ENCODE measurements at regions not wholly inside any gene's neighbourhood (a gene's known extent, or its start where the extent isn't known, plus 50 kb on each side); places are given as distances from the start of the nearest gene placed in this dataset.
A peak's percentile ranks its signal among the peaks of the same experiment; 100 is the strongest.

DNA sequence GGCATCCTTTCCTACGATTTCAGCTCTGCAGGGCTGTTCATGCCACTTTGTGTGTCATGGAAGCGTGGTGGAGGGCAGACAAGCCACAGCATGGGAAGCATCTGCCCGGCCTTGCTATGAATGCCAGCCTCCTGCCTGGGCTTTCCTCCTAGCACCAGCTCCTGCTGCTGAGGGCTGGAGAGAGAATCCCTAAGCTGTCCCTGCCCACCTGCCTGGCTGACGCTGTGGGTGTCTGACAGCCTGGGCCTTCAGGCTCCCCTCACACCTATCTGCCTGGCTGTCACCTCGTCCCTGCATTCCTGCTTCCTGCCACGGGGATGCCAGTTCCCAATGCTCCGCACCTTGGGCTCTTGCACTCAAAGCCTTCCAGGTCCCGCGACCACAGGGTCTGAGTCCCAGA, 606.5 kb upstream of the MGMT start:
- no peaks in the 10 kb centered on the region for H3K79me1 ChIP-seq (ENCODE audit: low read depth, low read length)
- H4K8ac ChIP-seq (ENCODE audit: low read depth, low read length), result no peak overlapping the region
- H2BK120ac ChIP-seq (ENCODE audit: low read depth, low read length), result no peak overlapping the region
- peaks cover 0 to 2% of the 10 kb centered on the region in 2 donors for H3K4me1 ChIP-seq (ENCODE audit: control insufficient read depth in 2 of 2, insufficient read depth in 1 of 2, low read depth in 1 of 2, low read length in 2 of 2)
- H2AK5ac ChIP-seq (ENCODE audit: low read depth, low read length), result peak overlapping the region; percentile 64
- no peak for DNase-seq (ENCODE audit: low spot score)
- no peak overlapping the region for H2BK15ac ChIP-seq (ENCODE audit: low read length)
- H3K27me3 ChIP-seq (ENCODE audit: control insufficient read depth in 3 of 3, insufficient read depth in 3 of 3, low read depth in 1 of 3, low read length in 3 of 3), result no peaks in the 10 kb centered on the region
- H3K9ac ChIP-seq (ENCODE audit: low read depth, low read length, poor library complexity), result peak overlapping the region; percentile 2
- H2BK12ac ChIP-seq (ENCODE audit: low read length), result no peak overlapping the region
- no peak overlapping the region for H3K4me2 ChIP-seq (ENCODE audit: insufficient read depth, low read length, poor library complexity, severe bottlenecking)
- no peak overlapping the region for H3K23ac ChIP-seq (ENCODE audit: low read depth, low read length, poor library complexity)
- H3K27ac ChIP-seq (replicated peaks; ENCODE audit: low read length), result no peak overlapping the region
- no peak overlapping the region for H3K18ac ChIP-seq (ENCODE audit: low read length)
- no peak overlapping the region for H2BK5ac ChIP-seq (ENCODE audit: low read length)
- H3K4ac ChIP-seq (ENCODE audit: low read length), result no peak overlapping the region
- no peaks in the 10 kb centered on the region for H3K36me3 ChIP-seq (replicated peaks in 1 of 2; ENCODE audit: control insufficient read depth in 2 of 2, insufficient read depth in 2 of 2, low read length in 2 of 2)
- H3K4me3 ChIP-seq (ENCODE audit: low read length in 2 of 2), result no peak overlapping the region
- WGBS, 2 donors (ENCODE audit: extremely low coverage in 2 of 2, insufficient read length in 2 of 2, insufficient replicate concordance in 1 of 2), result no CpG with 5 or more reads among the region's 9 CpGs
- no peak overlapping the region for H4K91ac ChIP-seq (ENCODE audit: low read depth, low read length, poor library complexity)
- no peak overlapping the region for H2AFZ ChIP-seq (ENCODE audit: low read length)
- no peak overlapping the region for H3K14ac ChIP-seq (ENCODE audit: low read length)
- no peaks in the 10 kb centered on the region for H3K9me3 ChIP-seq (replicated peaks in 1 of 2; ENCODE audit: control insufficient read depth in 2 of 2, insufficient read depth in 1 of 2, low read depth in 1 of 2, low read length in 2 of 2)

DNA sequence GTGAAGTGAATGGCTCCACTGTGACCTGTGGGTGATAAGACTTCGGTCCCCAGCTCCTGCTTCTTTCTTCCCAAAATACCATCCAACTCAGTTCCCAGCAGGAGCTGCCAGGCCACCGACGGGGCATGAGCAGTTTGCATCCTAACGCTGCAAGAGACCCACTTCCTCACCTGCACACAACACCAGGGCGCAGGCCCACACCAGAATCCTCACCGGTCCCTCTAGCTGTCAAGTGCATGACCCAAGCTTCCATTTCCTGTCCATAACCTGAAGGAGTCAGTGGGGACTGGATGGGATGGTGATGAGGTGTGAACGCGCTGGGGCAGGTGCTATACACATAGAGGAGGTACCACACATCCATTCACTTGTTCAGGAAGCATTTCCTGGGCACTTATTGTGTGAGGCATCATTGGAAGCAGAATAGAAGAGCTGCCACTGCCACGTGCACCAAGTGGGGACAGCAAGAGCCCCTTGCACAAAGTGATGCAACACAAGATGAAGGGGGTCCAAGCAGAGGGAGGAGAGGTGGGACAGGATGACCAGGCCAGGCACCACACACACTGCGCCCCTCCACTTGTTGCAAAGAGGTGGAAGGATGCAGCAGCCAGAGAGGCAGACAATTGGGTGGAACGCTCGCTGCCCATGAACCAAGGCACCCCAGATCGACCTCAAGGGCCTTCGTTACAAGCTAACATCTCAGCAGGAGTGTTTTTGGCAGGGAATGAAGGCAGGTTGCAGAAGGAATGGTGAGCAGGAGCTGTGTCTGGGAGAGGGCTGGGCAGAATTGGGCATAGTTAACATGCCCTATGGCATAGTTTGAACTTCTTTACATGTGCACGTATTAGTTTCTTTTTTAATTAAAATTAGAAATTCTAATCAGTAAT, 605.8 kb upstream of the MGMT start:
- no peak overlapping the region for H2BK5ac ChIP-seq (ENCODE audit: low read length)
- H3K23ac ChIP-seq (ENCODE audit: low read depth, low read length, poor library complexity), result peak overlapping the region; percentile 23
- no peak overlapping the region for H2AFZ ChIP-seq (ENCODE audit: low read length)
- H4K8ac ChIP-seq (ENCODE audit: low read depth, low read length), result no peak overlapping the region
- H3K4me1 ChIP-seq (ENCODE audit: control insufficient read depth in 2 of 2, insufficient read depth in 1 of 2, low read depth in 1 of 2, low read length in 2 of 2), result peaks cover 0 to 6% of the 10 kb centered on the region in 2 donors
- H2BK12ac ChIP-seq (ENCODE audit: low read length), result no peak overlapping the region
- H3K4me3 ChIP-seq (ENCODE audit: low read length in 2 of 2), result no peak overlapping the region
- H3K18ac ChIP-seq (ENCODE audit: low read length), result peak overlapping the region; percentile 62
- no peak overlapping the region for H3K14ac ChIP-seq (ENCODE audit: low read length)
- no peak overlapping the region for H2BK120ac ChIP-seq (ENCODE audit: low read depth, low read length)
- peak overlapping the region; percentile 2 for H3K9ac ChIP-seq (ENCODE audit: low read depth, low read length, poor library complexity)
- no peaks in the 10 kb centered on the region for H3K79me1 ChIP-seq (ENCODE audit: low read depth, low read length)
- H2BK15ac ChIP-seq (ENCODE audit: low read length), result no peak overlapping the region
- no peaks in the 10 kb centered on the region for H3K36me3 ChIP-seq (replicated peaks in 1 of 2; ENCODE audit: control insufficient read depth in 2 of 2, insufficient read depth in 2 of 2, low read length in 2 of 2)
- peak overlapping the region; percentile 64 for H2AK5ac ChIP-seq (ENCODE audit: low read depth, low read length)
- DNase-seq (ENCODE audit: low spot score), result no peak
- H3K4me2 ChIP-seq (ENCODE audit: insufficient read depth, low read length, poor library complexity, severe bottlenecking), result no peak overlapping the region
- no peak overlapping the region for H3K27ac ChIP-seq (replicated peaks; ENCODE audit: low read length)
- no CpG with 5 or more reads among the region's 15 CpGs for WGBS, 2 donors (ENCODE audit: extremely low coverage in 2 of 2, insufficient read length in 2 of 2, insufficient replicate concordance in 1 of 2)
- no peak overlapping the region for H3K4ac ChIP-seq (ENCODE audit: low read length)
- no peak overlapping the region for H4K91ac ChIP-seq (ENCODE audit: low read depth, low read length, poor library complexity)
- H3K9me3 ChIP-seq (replicated peaks in 1 of 2; ENCODE audit: control insufficient read depth in 2 of 2, insufficient read depth in 1 of 2, low read depth in 1 of 2, low read length in 2 of 2), result no peaks in the 10 kb centered on the region
- H3K27me3 ChIP-seq (ENCODE audit: control insufficient read depth in 3 of 3, insufficient read depth in 3 of 3, low read depth in 1 of 3, low read length in 3 of 3), result no peaks in the 10 kb centered on the region

DNA sequence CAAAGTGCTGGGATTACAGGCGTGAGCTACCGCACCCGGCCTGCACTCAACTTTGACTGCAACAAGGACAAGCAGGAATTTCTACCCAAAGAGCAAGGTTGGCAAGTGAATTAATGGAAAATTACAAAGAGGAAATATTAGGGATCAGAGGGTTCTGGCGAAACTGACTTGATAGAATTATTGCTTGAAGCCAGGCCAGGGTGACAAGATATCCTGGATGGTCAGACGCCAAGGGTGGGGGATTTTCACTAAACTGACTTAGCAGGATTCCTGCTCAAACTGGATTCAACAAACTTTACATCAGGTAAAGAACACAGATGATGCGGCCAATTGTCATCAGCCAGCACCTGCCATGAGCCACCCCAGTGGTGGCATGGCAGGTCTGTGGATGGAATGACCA, 603.6 kb upstream of the MGMT start:
- Histone ChIP-seq H2AFZ (ENCODE audit: low read length) (no peak overlapping the region), H3K27me3 (ENCODE audit: control insufficient read depth in 3 of 3, insufficient read depth in 3 of 3, low read depth in 1 of 3, low read length in 3 of 3) (no peaks in the 10 kb centered on the region), H3K27ac (replicated peaks; ENCODE audit: low read length) (no peak overlapping the region), H3K79me1 (ENCODE audit: low read depth, low read length) (no peaks in the 10 kb centered on the region), H4K91ac (ENCODE audit: low read depth, low read length, poor library complexity) (no peak overlapping the region), H3K18ac (ENCODE audit: low read length) (no peak overlapping the region), H3K4me2 (ENCODE audit: insufficient read depth, low read length, poor library complexity, severe bottlenecking) (no peak overlapping the region), H3K4me3 (ENCODE audit: low read length in 2 of 2) (no peak overlapping the region), H3K4ac (ENCODE audit: low read length) (no peak overlapping the region), H2BK5ac (ENCODE audit: low read length) (no peak overlapping the region), H3K9ac (ENCODE audit: low read depth, low read length, poor library complexity) (no peak overlapping the region), H3K14ac (ENCODE audit: low read length) (no peak overlapping the region), H2AK5ac (ENCODE audit: low read depth, low read length) (no peak overlapping the region), H3K23ac (ENCODE audit: low read depth, low read length, poor library complexity) (no peak overlapping the region), H3K4me1 (ENCODE audit: control insufficient read depth in 2 of 2, insufficient read depth in 1 of 2, low read depth in 1 of 2, low read length in 2 of 2) (peaks cover 0 to 11% of the 10 kb centered on the region in 2 donors), H4K8ac (ENCODE audit: low read depth, low read length) (no peak overlapping the region), H3K36me3 (replicated peaks in 1 of 2; ENCODE audit: control insufficient read depth in 2 of 2, insufficient read depth in 2 of 2, low read length in 2 of 2) (no peaks in the 10 kb centered on the region), H3K9me3 (replicated peaks in 1 of 2; ENCODE audit: control insufficient read depth in 2 of 2, insufficient read depth in 1 of 2, low read depth in 1 of 2, low read length in 2 of 2) (no peaks in the 10 kb centered on the region), H2BK15ac (ENCODE audit: low read length) (no peak overlapping the region), H2BK12ac (ENCODE audit: low read length) (no peak overlapping the region), H2BK120ac (ENCODE audit: low read depth, low read length) (no peak overlapping the region)
- DNase-seq (ENCODE audit: low spot score), result no peak
- WGBS, 2 donors (ENCODE audit: extremely low coverage in 2 of 2, insufficient read length in 2 of 2, insufficient replicate concordance in 1 of 2), result no CpG with 5 or more reads among the region's 6 CpGs

DNA sequence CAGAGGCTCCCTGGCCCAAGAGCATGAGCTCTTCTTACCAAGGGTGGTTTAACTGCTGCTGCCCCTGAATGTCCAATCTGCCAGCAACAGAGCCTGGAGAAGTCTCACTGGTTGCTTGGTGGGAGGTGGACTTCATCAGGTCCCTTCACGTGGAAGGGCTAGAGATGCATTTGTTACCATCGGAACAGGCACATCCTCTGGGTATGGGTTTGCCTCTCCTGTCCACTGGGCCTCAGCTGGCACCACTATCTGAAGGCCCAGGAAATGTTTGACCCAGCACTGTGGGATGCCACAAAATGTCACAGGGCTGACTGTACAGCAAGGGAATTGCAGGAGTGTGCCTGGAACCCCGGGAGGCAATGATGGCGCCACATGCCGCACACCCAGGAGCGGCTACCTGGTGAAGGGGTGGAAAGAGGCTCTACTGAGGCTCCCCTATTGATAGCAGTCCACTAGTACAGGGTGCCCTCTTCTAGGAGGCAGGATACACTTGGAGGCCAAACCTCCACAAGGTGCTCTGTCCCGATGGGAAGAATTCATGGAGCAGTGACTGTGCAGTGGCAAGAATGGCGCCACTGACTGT, 603.1 kb upstream of the MGMT start:
- H3K36me3 ChIP-seq (replicated peaks in 1 of 2; ENCODE audit: control insufficient read depth in 2 of 2, insufficient read depth in 2 of 2, low read length in 2 of 2), result no peaks in the 10 kb centered on the region
- no CpG with 5 or more reads among the region's 8 CpGs for WGBS, 2 donors (ENCODE audit: extremely low coverage in 2 of 2, insufficient read length in 2 of 2, insufficient replicate concordance in 1 of 2)
- H4K91ac ChIP-seq (ENCODE audit: low read depth, low read length, poor library complexity), result no peak overlapping the region
- H3K79me1 ChIP-seq (ENCODE audit: low read depth, low read length), result no peaks in the 10 kb centered on the region
- H3K4me2 ChIP-seq (ENCODE audit: insufficient read depth, low read length, poor library complexity, severe bottlenecking), result no peak overlapping the region
- H3K9me3 ChIP-seq (replicated peaks in 1 of 2; ENCODE audit: control insufficient read depth in 2 of 2, insufficient read depth in 1 of 2, low read depth in 1 of 2, low read length in 2 of 2), result no peaks in the 10 kb centered on the region
- no peak overlapping the region for H2BK15ac ChIP-seq (ENCODE audit: low read length)
- DNase-seq (ENCODE audit: low spot score), result no peak
- H3K23ac ChIP-seq (ENCODE audit: low read depth, low read length, poor library complexity), result no peak overlapping the region
- H3K9ac ChIP-seq (ENCODE audit: low read depth, low read length, poor library complexity), result no peak overlapping the region
- no peak overlapping the region for H2BK120ac ChIP-seq (ENCODE audit: low read depth, low read length)
- H4K8ac ChIP-seq (ENCODE audit: low read depth, low read length), result no peak overlapping the region
- H2AK5ac ChIP-seq (ENCODE audit: low read depth, low read length), result no peak overlapping the region
- H3K4ac ChIP-seq (ENCODE audit: low read length), result no peak overlapping the region
- H3K14ac ChIP-seq (ENCODE audit: low read length), result no peak overlapping the region
- no peak overlapping the region for H2BK12ac ChIP-seq (ENCODE audit: low read length)
- no peak overlapping the region for H2AFZ ChIP-seq (ENCODE audit: low read length)
- H3K27ac ChIP-seq (replicated peaks; ENCODE audit: low read length), result no peak overlapping the region
- H3K4me1 ChIP-seq (ENCODE audit: control insufficient read depth in 2 of 2, insufficient read depth in 1 of 2, low read depth in 1 of 2, low read length in 2 of 2), result peaks cover 0 to 11% of the 10 kb centered on the region in 2 donors
- no peak overlapping the region for H3K4me3 ChIP-seq (ENCODE audit: low read length in 2 of 2)
- no peak overlapping the region for H2BK5ac ChIP-seq (ENCODE audit: low read length)
- no peaks in the 10 kb centered on the region for H3K27me3 ChIP-seq (ENCODE audit: control insufficient read depth in 3 of 3, insufficient read depth in 3 of 3, low read depth in 1 of 3, low read length in 3 of 3)
- H3K18ac ChIP-seq (ENCODE audit: low read length), result no peak overlapping the region

Measured in neuronal stem cell (in vitro differentiated cells).